H9 (cell line): ENCODE measurements at regions not wholly inside any gene's neighbourhood (a gene's known extent, or its start where the extent isn't known, plus 50 kb on each side); places are given as distances from the start of the nearest gene placed in this dataset.

Source experiments
- DNase-seq: peaks from one replicate; pipeline ENCODE4 v3.0.0-alpha.2; 2017
- H2AFZ ChIP-seq: one replicate; pipeline ENCODE4 v1.6.1; 2013; ENCODE audit warnings: mild to moderate bottlenecking, low read length, control low read depth, moderate library complexity
- H2AK5ac ChIP-seq: 2 replicates; pipeline ENCODE4 v1.6.1; 2013; ENCODE audit warnings: low read length, control low read depth, mixed read lengths; ENCODE audit not compliant: insufficient read length
- H2BK120ac ChIP-seq: one replicate; pipeline ENCODE4 v1.6.1; 2013; ENCODE audit warnings: low read depth, mild to moderate bottlenecking, low read length, control low read depth, inconsistent platforms; ENCODE audit not compliant: poor library complexity, severe bottlenecking
- H2BK12ac ChIP-seq: 2 replicates; pipeline ENCODE4 v1.6.1; 2013; ENCODE audit warnings: low read length, control low read depth, mixed read lengths, low read depth; ENCODE audit not compliant: insufficient read length
- H2BK15ac ChIP-seq: 2 replicates; pipeline ENCODE4 v1.6.1; 2013; ENCODE audit warnings: low read depth, low read length, control low read depth
- H2BK20ac ChIP-seq: one replicate; pipeline ENCODE4 v1.6.1; 2013; ENCODE audit warnings: low read depth, mild to moderate bottlenecking, low read length, control low read depth, inconsistent platforms; ENCODE audit not compliant: poor library complexity, severe bottlenecking
- H2BK5ac ChIP-seq: 2 replicates; pipeline ENCODE4 v1.6.1; 2013; ENCODE audit warnings: low read length, control low read depth, mixed read lengths; ENCODE audit not compliant: insufficient read length
- H3K14ac ChIP-seq: 2 replicates; pipeline ENCODE4 v1.6.1; 2013; ENCODE audit warnings: low read length, control low read depth; ENCODE audit not compliant: insufficient read depth
- H3K18ac ChIP-seq: 2 replicates; pipeline ENCODE4 v1.6.1; 2013; ENCODE audit warnings: low read depth, mild to moderate bottlenecking, mixed read lengths, low read length, control low read depth; ENCODE audit not compliant: insufficient read length
- H3K23ac ChIP-seq: 2 replicates; pipeline ENCODE4 v1.6.1; 2013; ENCODE audit warnings: low read length, control low read depth, mixed read lengths, low read depth; ENCODE audit not compliant: insufficient read length
- H3K23me2 ChIP-seq: 2 replicates; pipeline ENCODE4 v1.6.1; 2013; ENCODE audit warnings: low read depth, mild to moderate bottlenecking, mixed read lengths, low read length, control low read depth; ENCODE audit not compliant: insufficient read length, poor library complexity, severe bottlenecking
- H3K27ac ChIP-seq: 2 replicates; pipeline ENCODE4 v1.5.1; 2013; ENCODE audit warnings: low read length, control low read depth, mixed read lengths, low read depth; ENCODE audit not compliant: insufficient read length
- H3K27me3 ChIP-seq: 2 replicates; pipeline ENCODE4 v1.6.1; 2013; ENCODE audit warnings: low read length, control low read depth, inconsistent platforms; ENCODE audit not compliant: insufficient read depth
- H3K4ac ChIP-seq: 2 replicates; pipeline ENCODE4 v1.6.1; 2013; ENCODE audit warnings: low read depth, mild to moderate bottlenecking, control low read depth, inconsistent platforms, low read length, moderate library complexity
- H3K4me1 ChIP-seq: 2 replicates; pipeline ENCODE4 v1.6.1; 2013; ENCODE audit warnings: low read length, control low read depth, inconsistent platforms; ENCODE audit not compliant: insufficient read depth
- H3K4me2 ChIP-seq: 2 replicates; pipeline ENCODE4 v1.6.1; 2013; ENCODE audit warnings: low read length, control low read depth, mixed read lengths; ENCODE audit not compliant: insufficient read length, insufficient read depth
- H3K56ac ChIP-seq: 2 replicates; pipeline ENCODE4 v1.6.1; 2013; ENCODE audit warnings: low read depth, mild to moderate bottlenecking, mixed read lengths, low read length, control low read depth; ENCODE audit not compliant: insufficient read length
- H3K79me1 ChIP-seq: 2 replicates; pipeline ENCODE4 v1.6.1; 2013; ENCODE audit warnings: low read depth, mild to moderate bottlenecking, moderate library complexity, low read length, control low read depth, inconsistent platforms; ENCODE audit not compliant: insufficient read depth, poor library complexity, severe bottlenecking
- H3K79me2 ChIP-seq: 2 replicates; pipeline ENCODE4 v1.6.1; 2013; ENCODE audit warnings: low read length, control low read depth, inconsistent platforms; ENCODE audit not compliant: insufficient read depth
- H3K9ac ChIP-seq: 2 replicates; pipeline ENCODE4 v1.6.1; 2013; ENCODE audit warnings: low read length, control low read depth, mixed read lengths; ENCODE audit not compliant: insufficient read length; ENCODE audit errors: extremely low read depth
- H3K9me3 ChIP-seq: one replicate; pipeline ENCODE4 v1.6.1; 2013; ENCODE audit warnings: low read depth, low read length, inconsistent platforms; ENCODE audit not compliant: control insufficient read depth
- H3T11ph ChIP-seq: one replicate; pipeline ENCODE4 v1.6.1; 2013; ENCODE audit warnings: mild to moderate bottlenecking, low read length, control low read depth, inconsistent platforms
- H4K20me1 ChIP-seq: one replicate; pipeline ENCODE4 v1.6.1; 2013; ENCODE audit not compliant: control insufficient read depth, insufficient read length, insufficient read depth
- H4K5ac ChIP-seq: 2 replicates; pipeline ENCODE4 v1.6.1; 2013; ENCODE audit warnings: low read depth, mild to moderate bottlenecking, mixed read lengths, low read length, control low read depth; ENCODE audit not compliant: insufficient read length
- H4K8ac ChIP-seq: replicated peaks from 2 replicates; pipeline ENCODE4 v1.6.1; 2013; ENCODE audit warnings: low read length, control low read depth, mixed read lengths, low read depth; ENCODE audit not compliant: insufficient read length
- H4K91ac ChIP-seq: 2 replicates; pipeline ENCODE4 v1.6.1; 2013; ENCODE audit warnings: low read depth, mild to moderate bottlenecking, moderate library complexity, mixed read lengths, low read length, control low read depth; ENCODE audit not compliant: insufficient read length
- H3K27ac Mint-ChIP-seq, 3 experiments: 2 replicates in 2 of 3; 3 replicates in 1 of 3; pipeline ENCODE4 v1.8.0; 2020 to 2021; ENCODE audit warnings: mixed read lengths in 3 of 3, mild to moderate bottlenecking in 1 of 3, moderate library complexity in 1 of 3
- H3K27me3 Mint-ChIP-seq: 2 replicates; pipeline ENCODE4 v1.8.0; 2021; ENCODE audit warnings: low read depth, mild to moderate bottlenecking, moderate library complexity, mixed read lengths
- H3K36me3 Mint-ChIP-seq, 3 experiments: 2 replicates in 2 of 3; 3 replicates in 1 of 3; pipeline ENCODE4 v1.8.0; 2020 to 2021; ENCODE audit warnings: low read depth in 3 of 3, mixed read lengths in 3 of 3; ENCODE audit not compliant: insufficient read depth in 1 of 3
- H3K4me1 Mint-ChIP-seq, 2 experiments: 2 replicates each; pipeline ENCODE4 v1.8.0; 2020; ENCODE audit warnings: mixed read lengths in 2 of 2
- H3K4me3 Mint-ChIP-seq, 2 experiments: 2 replicates in 1 of 2; 3 replicates in 1 of 2; pipeline ENCODE4 v1.8.0; 2020 to 2021; ENCODE audit warnings: mild to moderate bottlenecking in 2 of 2, mixed read lengths in 2 of 2, moderate library complexity in 1 of 2
- H3K9me3 Mint-ChIP-seq, 2 experiments: 2 replicates in 1 of 2; 3 replicates in 1 of 2; pipeline ENCODE4 v1.8.0; 2020; ENCODE audit warnings: mild to moderate bottlenecking in 2 of 2, mixed read lengths in 2 of 2, moderate library complexity in 1 of 2
- WGBS: extraction: QIAGEN DNeasy Blood & Tissue Kit; methylation state at CpG from one replicate; pipeline ENCODE4 v1.1.7; 2013; ENCODE audit warnings: missing lambda C conversion rate, low lambda C conversion rate, mixed read lengths; ENCODE audit not compliant: insufficient read length; ENCODE audit errors: extremely low coverage; 5-methylcytosine and 5-hydroxymethylcytosine counted together
- TF ChIP-seq, protein P1 (sequence below): fragments of 200-600 bp; sonication (generic); conservative IDR thresholded peaks from 3 replicates; pipeline ENCODE4 v1.8.0; 2021; ENCODE audit warnings: antibody characterized with exemption, mild to moderate bottlenecking

DNA sequence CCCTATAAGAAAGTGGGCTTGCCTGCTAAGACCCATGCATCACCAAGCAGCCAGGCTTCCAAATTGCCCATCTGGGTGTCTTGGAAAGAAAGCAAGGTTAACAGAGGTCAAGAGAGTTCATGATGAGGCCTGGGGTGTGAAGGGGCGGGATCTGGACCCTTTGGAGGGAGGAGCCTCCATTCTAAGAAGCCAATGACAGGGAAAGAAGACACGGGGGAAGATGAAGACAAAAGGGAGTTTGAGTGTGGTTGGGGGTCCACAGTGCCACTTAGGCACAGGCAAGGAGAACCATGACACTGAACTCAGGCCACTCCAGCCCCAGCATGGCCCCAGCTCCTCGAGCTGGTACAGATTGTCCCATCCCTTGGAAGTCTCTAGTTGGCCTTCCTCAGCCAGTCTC is 350.2 kb upstream of the TSHZ3 start:
- H3K9me3 Mint-ChIP-seq, result 0 out of 5 replicates have a peak, but pooled peaks cover 0 to 3% of the 10 kb centered on the region in 2 experiments
- Histone ChIP-seq H3K27me3 (no peaks in the 10 kb centered on the region), H3K79me1 (no peaks in the 10 kb centered on the region), H3K4me2 (no peak overlapping the region), H2BK15ac (no peak overlapping the region), H2BK5ac (no peak overlapping the region), H2BK20ac (no peak overlapping the region), H3K23ac (no peak overlapping the region), H4K5ac (no peak overlapping the region), H4K20me1 (no peaks in the 10 kb centered on the region), H3K9me3 (no peaks in the 10 kb centered on the region), H3K79me2 (no peaks in the 10 kb centered on the region), H2BK120ac (no peak overlapping the region), H2AK5ac (no peak overlapping the region), H3K23me2 (no peaks in the 10 kb centered on the region), H3T11ph (no peak overlapping the region), H4K91ac (no peak overlapping the region), H3K18ac (no peak overlapping the region), H4K8ac (no peak overlapping the region), H3K56ac (no peak overlapping the region), H3K4me1 (no peaks in the 10 kb centered on the region; the same call in 1 of the 2 replicates), H2BK12ac (no peak overlapping the region), H3K14ac (no peak overlapping the region), H3K27ac (no peak overlapping the region), H2AFZ (no peak overlapping the region), H3K9ac (no peak overlapping the region), H3K4ac (no peak overlapping the region)
- no peaks in the 10 kb centered on the region for H3K36me3 Mint-ChIP-seq
- DNase-seq, result no peak
- TF ChIP-seq, protein P1, sequence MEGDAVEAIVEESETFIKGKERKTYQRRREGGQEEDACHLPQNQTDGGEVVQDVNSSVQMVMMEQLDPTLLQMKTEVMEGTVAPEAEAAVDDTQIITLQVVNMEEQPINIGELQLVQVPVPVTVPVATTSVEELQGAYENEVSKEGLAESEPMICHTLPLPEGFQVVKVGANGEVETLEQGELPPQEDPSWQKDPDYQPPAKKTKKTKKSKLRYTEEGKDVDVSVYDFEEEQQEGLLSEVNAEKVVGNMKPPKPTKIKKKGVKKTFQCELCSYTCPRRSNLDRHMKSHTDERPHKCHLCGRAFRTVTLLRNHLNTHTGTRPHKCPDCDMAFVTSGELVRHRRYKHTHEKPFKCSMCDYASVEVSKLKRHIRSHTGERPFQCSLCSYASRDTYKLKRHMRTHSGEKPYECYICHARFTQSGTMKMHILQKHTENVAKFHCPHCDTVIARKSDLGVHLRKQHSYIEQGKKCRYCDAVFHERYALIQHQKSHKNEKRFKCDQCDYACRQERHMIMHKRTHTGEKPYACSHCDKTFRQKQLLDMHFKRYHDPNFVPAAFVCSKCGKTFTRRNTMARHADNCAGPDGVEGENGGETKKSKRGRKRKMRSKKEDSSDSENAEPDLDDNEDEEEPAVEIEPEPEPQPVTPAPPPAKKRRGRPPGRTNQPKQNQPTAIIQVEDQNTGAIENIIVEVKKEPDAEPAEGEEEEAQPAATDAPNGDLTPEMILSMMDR, result no peak
- peaks cover 0 to 3% of the 10 kb centered on the region in 2 experiments; a peak in 1 of 4 replicates for H3K4me1 Mint-ChIP-seq
- H3K4me3 Mint-ChIP-seq, result no peak overlapping the region
- peak overlapping the region in 1 of 3 experiments; percentile 53; a peak in 2 of 7 replicates for H3K27ac Mint-ChIP-seq
- H3K27me3 Mint-ChIP-seq, result peaks cover 4% of the 10 kb centered on the region
- WGBS, result no CpG with 5 or more reads among the region's 3 CpGs
